Glutamatergic neuron (in vitro differentiated cells): ENCODE measurements at regions not wholly inside any gene's neighbourhood (a gene's known extent, or its start where the extent isn't known, plus 50 kb on each side); places are given as distances from the start of the nearest gene placed in this dataset.

Experiments
- DNase-seq: peaks from one replicate; pipeline ENCODE4 v3.0.0; 2022
- H3K27ac Mint-ChIP-seq: one replicate; pipeline ENCODE4 v1.8.0; 2020; ENCODE audit warnings: mild to moderate bottlenecking, mixed read lengths, inconsistent platforms; ENCODE audit not compliant: unreplicated experiment
- H3K27me3 Mint-ChIP-seq: one replicate; pipeline ENCODE4 v1.8.0; 2020; ENCODE audit warnings: mild to moderate bottlenecking, moderate library complexity, mixed read lengths, inconsistent platforms; ENCODE audit not compliant: unreplicated experiment
- H3K36me3 Mint-ChIP-seq: one replicate; pipeline ENCODE4 v1.8.0; 2020; ENCODE audit warnings: mild to moderate bottlenecking, mixed read lengths, inconsistent platforms; ENCODE audit not compliant: unreplicated experiment
- H3K4me1 Mint-ChIP-seq: one replicate; pipeline ENCODE4 v1.8.0; 2020; ENCODE audit warnings: mild to moderate bottlenecking, low read depth, mixed read lengths, inconsistent platforms; ENCODE audit not compliant: unreplicated experiment
- H3K4me3 Mint-ChIP-seq: one replicate; pipeline ENCODE4 v1.8.0; 2020; ENCODE audit warnings: mild to moderate bottlenecking, mixed read lengths, inconsistent platforms; ENCODE audit not compliant: unreplicated experiment
- H3K9me3 Mint-ChIP-seq: one replicate; pipeline ENCODE4 v1.8.0; 2020; ENCODE audit warnings: mild to moderate bottlenecking, moderate library complexity, mixed read lengths, inconsistent platforms; ENCODE audit not compliant: unreplicated experiment
- TF ChIP-seq, protein P1 (sequence below): fragments of 200-600 bp; sonication (generic); IDR thresholded peaks from one replicate; pipeline ENCODE4 v1.5.0; 2021; ENCODE audit not compliant: partially characterized antibody, unreplicated experiment

DNA sequence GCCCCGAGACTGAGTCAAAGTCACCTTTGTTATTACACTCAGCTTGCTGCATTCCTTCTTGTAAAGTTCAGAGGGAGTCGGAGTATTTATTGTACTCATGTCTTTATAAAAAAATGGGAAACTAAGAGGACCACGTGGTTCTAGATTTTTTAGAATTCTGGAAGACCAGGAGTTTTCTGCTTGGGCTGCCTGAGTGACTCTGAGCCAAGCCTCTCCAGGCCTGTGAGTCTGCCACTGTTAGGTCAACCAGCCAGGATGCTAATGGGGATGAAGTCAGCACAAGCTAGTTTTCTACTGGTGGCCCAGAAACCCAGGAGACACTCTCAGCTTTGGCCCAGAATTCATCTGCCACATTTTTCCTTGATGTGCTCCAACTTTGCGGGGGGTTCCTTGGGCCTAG, 453.5 kb upstream of the SULF2 start:
- no peak overlapping the region for H3K4me3 Mint-ChIP-seq
- DNase-seq: no peak

GRCh38 chr20:48238326-48238725, 453.0 kb upstream of the SULF2 start:
- Mint-ChIP-seq H3K36me3 (peaks cover 4% of the 10 kb centered on the region), H3K27ac (no peak overlapping the region), H3K27me3 (peaks cover 3% of the 10 kb centered on the region), H3K4me1 (peaks cover 11% of the 10 kb centered on the region), H3K4me3 (no peak overlapping the region), H3K9me3 (peaks cover 2% of the 10 kb centered on the region)
- TF ChIP-seq, protein P1, sequence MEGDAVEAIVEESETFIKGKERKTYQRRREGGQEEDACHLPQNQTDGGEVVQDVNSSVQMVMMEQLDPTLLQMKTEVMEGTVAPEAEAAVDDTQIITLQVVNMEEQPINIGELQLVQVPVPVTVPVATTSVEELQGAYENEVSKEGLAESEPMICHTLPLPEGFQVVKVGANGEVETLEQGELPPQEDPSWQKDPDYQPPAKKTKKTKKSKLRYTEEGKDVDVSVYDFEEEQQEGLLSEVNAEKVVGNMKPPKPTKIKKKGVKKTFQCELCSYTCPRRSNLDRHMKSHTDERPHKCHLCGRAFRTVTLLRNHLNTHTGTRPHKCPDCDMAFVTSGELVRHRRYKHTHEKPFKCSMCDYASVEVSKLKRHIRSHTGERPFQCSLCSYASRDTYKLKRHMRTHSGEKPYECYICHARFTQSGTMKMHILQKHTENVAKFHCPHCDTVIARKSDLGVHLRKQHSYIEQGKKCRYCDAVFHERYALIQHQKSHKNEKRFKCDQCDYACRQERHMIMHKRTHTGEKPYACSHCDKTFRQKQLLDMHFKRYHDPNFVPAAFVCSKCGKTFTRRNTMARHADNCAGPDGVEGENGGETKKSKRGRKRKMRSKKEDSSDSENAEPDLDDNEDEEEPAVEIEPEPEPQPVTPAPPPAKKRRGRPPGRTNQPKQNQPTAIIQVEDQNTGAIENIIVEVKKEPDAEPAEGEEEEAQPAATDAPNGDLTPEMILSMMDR: no peak
- no peak for DNase-seq

More for the DNA sequence above, 453.5 kb upstream of the SULF2 start:
- H3K36me3 Mint-ChIP-seq: no peaks in the 10 kb centered on the region
- H3K4me1 Mint-ChIP-seq: peaks cover 12% of the 10 kb centered on the region
- peaks cover 3% of the 10 kb centered on the region for H3K27me3 Mint-ChIP-seq
- peaks cover 2% of the 10 kb centered on the region for H3K9me3 Mint-ChIP-seq
- TF ChIP-seq, protein P1: no peak
- no peak overlapping the region for H3K27ac Mint-ChIP-seq

DNA sequence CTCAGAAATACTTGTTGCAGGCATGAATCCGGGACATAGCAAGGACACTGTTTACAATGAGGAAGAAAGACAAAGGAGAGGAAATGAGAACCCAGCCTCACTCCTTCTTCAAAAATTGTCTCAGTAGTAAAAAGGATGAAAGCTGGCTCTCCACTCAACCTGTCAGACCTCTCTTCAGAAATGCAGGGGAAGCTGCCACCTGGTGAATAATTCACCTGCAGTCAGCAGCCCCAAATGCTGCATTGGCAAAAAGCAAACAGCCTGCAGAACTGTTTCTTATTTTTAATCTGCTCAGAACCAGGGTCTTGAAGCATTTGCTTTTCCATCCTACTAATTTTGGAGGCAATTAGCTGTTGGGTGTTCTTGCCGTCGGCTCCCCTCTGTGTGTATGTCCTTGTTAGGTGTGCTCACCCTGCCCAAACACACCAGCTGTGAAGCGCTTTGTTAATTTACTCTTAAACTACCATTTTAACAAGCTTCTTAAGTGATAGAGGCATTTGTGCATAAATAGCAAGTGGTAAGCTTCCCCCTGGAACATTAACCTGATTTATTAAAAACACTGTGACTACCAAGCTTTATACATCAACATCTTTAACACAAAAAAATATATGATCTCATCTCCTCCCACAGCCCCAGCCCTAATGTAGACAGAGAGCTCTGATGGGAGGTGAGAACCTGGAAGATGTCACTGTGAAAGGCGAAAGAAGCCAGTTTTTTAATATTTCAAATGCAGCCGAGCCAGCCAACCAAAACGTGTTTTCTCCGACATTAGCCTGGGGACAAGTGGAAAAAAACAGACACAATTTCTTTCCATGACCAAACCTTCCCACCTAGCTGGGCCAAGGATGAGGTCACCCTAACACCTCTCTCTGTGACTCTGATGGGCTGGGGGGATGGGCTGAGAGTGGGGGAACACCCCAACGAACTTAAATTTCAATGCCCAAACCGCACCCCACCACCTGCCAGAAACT, 451.0 kb upstream of the SULF2 start:
- H3K27me3 Mint-ChIP-seq: peaks cover 4% of the 10 kb centered on the region
- H3K4me3 Mint-ChIP-seq: no peak overlapping the region
- DNase-seq: no peak
- H3K36me3 Mint-ChIP-seq: peaks cover 16% of the 10 kb centered on the region
- H3K27ac Mint-ChIP-seq: no peak overlapping the region
- peaks cover 5% of the 10 kb centered on the region for H3K4me1 Mint-ChIP-seq
- H3K9me3 Mint-ChIP-seq: peaks cover 11% of the 10 kb centered on the region
- TF ChIP-seq, protein P1: no peak

- DNase-seq: no peak
- Mint-ChIP-seq H3K9me3 (peaks cover 15% of the 10 kb centered on the region), H3K4me1 (peaks cover 5% of the 10 kb centered on the region), H3K4me3 (no peak overlapping the region), H3K36me3 (peaks cover 17% of the 10 kb centered on the region), H3K27me3 (peaks cover 4% of the 10 kb centered on the region), H3K27ac (no peak overlapping the region)
- TF ChIP-seq, protein P1: no peak
Measured at GRCh38 chr20:48234951-48235350, 449.7 kb upstream of the SULF2 start.

- Mint-ChIP-seq H3K4me1 (peaks cover under 1% of the 10 kb centered on the region), H3K27me3 (peaks cover 2% of the 10 kb centered on the region), H3K4me3 (no peak overlapping the region), H3K27ac (no peak overlapping the region), H3K9me3 (peaks cover 18% of the 10 kb centered on the region), H3K36me3 (peaks cover 22% of the 10 kb centered on the region)
- no peak for DNase-seq
- TF ChIP-seq, protein P1: no peak
Measured at GRCh38 chr20:48231253-48231930, 446.1 kb upstream of the SULF2 start.
